ENCODE measurements at regions not wholly inside any gene's neighbourhood (a gene's known extent, or its start where the extent isn't known, plus 50 kb on each side); places are given as distances from the start of the nearest gene placed in this dataset.

DNA sequence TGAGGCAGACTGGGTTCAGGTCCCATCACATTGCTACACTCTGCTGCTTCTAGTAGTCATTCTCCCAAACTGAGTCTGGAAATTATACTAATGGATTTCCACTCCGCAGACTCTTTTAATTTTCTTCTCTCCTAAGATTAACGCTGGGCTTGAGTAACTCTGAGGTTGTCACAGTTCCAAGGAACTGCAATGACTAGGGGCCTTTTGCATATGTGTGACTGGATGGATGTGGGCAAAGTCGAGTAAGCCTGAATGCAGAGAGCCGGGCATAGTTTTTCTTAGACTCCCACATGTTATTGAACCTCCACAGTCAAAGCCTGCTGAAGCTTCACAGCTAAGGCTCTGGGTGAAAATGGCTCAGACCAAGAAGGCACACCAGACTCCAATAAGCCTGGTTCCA is 160.9 kb upstream of the PROX1 start:
- Histone ChIP-seq H3K27ac (ENCODE audit: low read length) (no peak overlapping the region), H3K4me1 (ENCODE audit: insufficient read depth, low read length) (no peaks in the 10 kb centered on the region), H3K4me3 (ENCODE audit: low read length) (no peak overlapping the region), H3K9me3 (ENCODE audit: low read length) (no peaks in the 10 kb centered on the region), H2AFZ (ENCODE audit: low read length) (no peak overlapping the region), H3F3A (ENCODE audit: low read length, unreplicated experiment) (no peaks in the 10 kb centered on the region), H3K27me3 (ENCODE audit: low read length) (peaks cover 56% of the 10 kb centered on the region), H4K20me1 (ENCODE audit: low read length) (no peaks in the 10 kb centered on the region), H3K9ac (ENCODE audit: low read length) (no peak overlapping the region), H3K9me2 (replicated peaks; ENCODE audit: low read length) (no peaks in the 10 kb centered on the region), H3K4me2 (ENCODE audit: low read length) (no peak overlapping the region), H3K79me2 (ENCODE audit: low read length) (no peaks in the 10 kb centered on the region), H3K36me3 (ENCODE audit: low read depth, low read length) (no peaks in the 10 kb centered on the region)
- TF ChIP-seq EZH2phosphoT487 (IDR thresholded peaks at IDR 0.05; ENCODE audit: borderline replicate concordance, low read length) (no peak), EZH2 (IDR thresholded peaks at IDR 0.05; ENCODE audit: low read length, unreplicated experiment) (no peak), CTCF (conservative IDR thresholded peaks at IDR 0.05; ENCODE audit: low read depth, low read length) (no peak)
- no TSS peak for BruUV-seq (replicated peaks)
- ChIA-PET POLR2A (ENCODE audit: unreplicated experiment) (no interaction called here), CTCF (no interaction called here)
- DNase-seq, result no peak
- ATAC-seq, result no peak
- intact Hi-C loops (cut with micrococcal nuclease), result no loop called here

GRCh38 chr1:213828867-213829266 is 158.9 kb upstream of the PROX1 start:
- Histone ChIP-seq H3K4me1 (ENCODE audit: insufficient read depth, low read length) (no peaks in the 10 kb centered on the region), H3K4me2 (ENCODE audit: low read length) (no peak overlapping the region), H3K27me3 (ENCODE audit: low read length) (peaks cover 62% of the 10 kb centered on the region), H3F3A (ENCODE audit: low read length, unreplicated experiment) (no peaks in the 10 kb centered on the region), H3K79me2 (ENCODE audit: low read length) (no peaks in the 10 kb centered on the region), H2AFZ (ENCODE audit: low read length) (no peak overlapping the region), H3K9ac (ENCODE audit: low read length) (no peak overlapping the region), H3K9me2 (replicated peaks; ENCODE audit: low read length) (no peaks in the 10 kb centered on the region), H3K4me3 (ENCODE audit: low read length) (no peak overlapping the region), H3K27ac (ENCODE audit: low read length) (no peak overlapping the region), H3K36me3 (ENCODE audit: low read depth, low read length) (no peaks in the 10 kb centered on the region), H4K20me1 (ENCODE audit: low read length) (no peaks in the 10 kb centered on the region), H3K9me3 (ENCODE audit: low read length) (no peaks in the 10 kb centered on the region)
- no peak for ATAC-seq
- ChIA-PET CTCF (no interaction called here), POLR2A (ENCODE audit: unreplicated experiment) (interaction anchor here (0.6 kb wide), 1 partner anchor 48 kb away, joined by 3 read pairs; no protein-coding TSS in a partner anchor)
- TF ChIP-seq EZH2 (IDR thresholded peaks at IDR 0.05; ENCODE audit: low read length, unreplicated experiment), result no peak
- no peak for TF ChIP-seq EZH2phosphoT487 (IDR thresholded peaks at IDR 0.05; ENCODE audit: borderline replicate concordance, low read length)
- no peak for TF ChIP-seq CTCF (conservative IDR thresholded peaks at IDR 0.05; ENCODE audit: low read depth, low read length)
- intact Hi-C loops (cut with micrococcal nuclease), result no loop called here
- BruUV-seq (replicated peaks), result no TSS peak
- no peak for DNase-seq

- H3K4me3 ChIP-seq (ENCODE audit: low read length), result no peak overlapping the region
- H3K9me3 ChIP-seq (ENCODE audit: low read length), result no peaks in the 10 kb centered on the region
- no peak overlapping the region for H3K27ac ChIP-seq (ENCODE audit: low read length)
- peaks cover 64% of the 10 kb centered on the region for H3K27me3 ChIP-seq (ENCODE audit: low read length)
- no peaks in the 10 kb centered on the region for H3K4me1 ChIP-seq (ENCODE audit: insufficient read depth, low read length)
- H3K4me2 ChIP-seq (ENCODE audit: low read length), result no peak overlapping the region
- no peak for TF ChIP-seq EZH2phosphoT487 (IDR thresholded peaks at IDR 0.05; ENCODE audit: borderline replicate concordance, low read length)
- no peak for TF ChIP-seq CTCF (conservative IDR thresholded peaks at IDR 0.05; ENCODE audit: low read depth, low read length)
- TF ChIP-seq EZH2 (IDR thresholded peaks at IDR 0.05; ENCODE audit: low read length, unreplicated experiment), result no peak
- ChIA-PET CTCF (no interaction called here), POLR2A (ENCODE audit: unreplicated experiment) (no interaction called here)
- no peaks in the 10 kb centered on the region for H3K36me3 ChIP-seq (ENCODE audit: low read depth, low read length)
- H3K9me2 ChIP-seq (replicated peaks; ENCODE audit: low read length), result no peaks in the 10 kb centered on the region
- H3K9ac ChIP-seq (ENCODE audit: low read length), result no peak overlapping the region
- no peak for ATAC-seq
- intact Hi-C loops (cut with micrococcal nuclease), result no loop called here
- no peak overlapping the region for H2AFZ ChIP-seq (ENCODE audit: low read length)
- no peak for DNase-seq
- H3K79me2 ChIP-seq (ENCODE audit: low read length), result no peaks in the 10 kb centered on the region
- BruUV-seq (replicated peaks), result no TSS peak
- H4K20me1 ChIP-seq (ENCODE audit: low read length), result no peaks in the 10 kb centered on the region
- H3F3A ChIP-seq (ENCODE audit: low read length, unreplicated experiment), result no peaks in the 10 kb centered on the region
These were observed 158.0 kb upstream of the PROX1 start for GRCh38 chr1:213829780-213830179.

Data from PC-3 (cell line).